Loucy (cell line): ENCODE measurements at regions not wholly inside any gene's neighbourhood (a gene's known extent, or its start where the extent isn't known, plus 50 kb on each side); places are given as distances from the start of the nearest gene placed in this dataset.

ENCODE experiments used
- CTCF ChIP-seq: fragments of 200-600 bp; sonication (generic); conservative IDR thresholded peaks from 2 replicates; pipeline ENCODE4 v1.5.1; 2014; ENCODE audit warnings: mild to moderate bottlenecking, antibody characterized with exemption, low read length
- EZH2phosphoT487 ChIP-seq: fragments of 200-600 bp; IDR thresholded peaks from 2 replicates; pipeline ENCODE4 v1.6.1; 2018; ENCODE audit warnings: antibody characterized with exemption, mild to moderate bottlenecking, moderate library complexity, borderline replicate concordance

GRCh38 chr3:17994167-17994566 lies 251.7 kb upstream of the TBC1D5 start:
- no peak for TF ChIP-seq CTCF
- TF ChIP-seq EZH2phosphoT487: no peak
